Stimulated activated CD8-positive, alpha-beta memory T cell treated with anti-CD3 and anti-CD28 coated beads, Interleukin-7, amount 100 ng/mL, for 1 hour (primary cell): ENCODE measurements at regions not wholly inside any gene's neighbourhood (a gene's known extent, or its start where the extent isn't known, plus 50 kb on each side); places are given as distances from the start of the nearest gene placed in this dataset.

Source experiments
- DNase-seq, 2 donors: peaks; one replicate each; pipeline ENCODE4 v3.0.0-alpha.2; 2020; ENCODE audit warnings: low read depth in 2 of 2

- DNase-seq, result no peak
Observed at GRCh38 chr16:79757968-79758367, 157.4 kb upstream of the MAF start.

GRCh38 chr16:79757163-79757562 is 156.6 kb upstream of the MAF start:
- no peak for DNase-seq

GRCh38 chr16:79756571-79756970 is 156.0 kb upstream of the MAF start:
- DNase-seq, result no peak

GRCh38 chr16:79754501-79754900 is 154.0 kb upstream of the MAF start:
- no peak for DNase-seq

GRCh38 chr16:79754081-79754480 is 153.5 kb upstream of the MAF start:
- DNase-seq, result no peak

GRCh38 chr16:79753286-79753685 is 152.7 kb upstream of the MAF start:
- no peak for DNase-seq

GRCh38 chr16:79752396-79752795 is 151.9 kb upstream of the MAF start:
- no peak for DNase-seq

GRCh38 chr16:79751471-79752184 is 151.1 kb upstream of the MAF start:
- no peak for DNase-seq

GRCh38 chr16:79750311-79750710 is 149.8 kb upstream of the MAF start:
- DNase-seq, result no peak

GRCh38 chr16:79748629-79749028 is 148.1 kb upstream of the MAF start:
- DNase-seq, result no peak

GRCh38 chr16:79747688-79748087 is 147.2 kb upstream of the MAF start:
- DNase-seq, result no peak

- DNase-seq, result no peak
Observed at GRCh38 chr16:79740252-79740651, 139.7 kb upstream of the MAF start.

GRCh38 chr16:79735271-79735670 is 134.7 kb upstream of the MAF start:
- no peak for DNase-seq

GRCh38 chr16:79734721-79735120 is 134.2 kb upstream of the MAF start:
- no peak for DNase-seq

GRCh38 chr16:79728923-79729240 is 128.3 kb upstream of the MAF start:
- DNase-seq, result no peak

GRCh38 chr16:79728048-79728922 is 127.7 kb upstream of the MAF start:
- no peak for DNase-seq

- no peak for DNase-seq
Observed at GRCh38 chr16:79726902-79727301, 126.4 kb upstream of the MAF start.

GRCh38 chr16:79725051-79725450 is 124.5 kb upstream of the MAF start:
- no peak for DNase-seq

- DNase-seq, result no peak
Observed at GRCh38 chr16:79723583-79724168, 123.1 kb upstream of the MAF start.

GRCh38 chr16:79721270-79721669 is 120.7 kb upstream of the MAF start:
- DNase-seq, result no peak

GRCh38 chr16:79717333-79718137 is 117.0 kb upstream of the MAF start:
- DNase-seq, result no peak
